Spleen (tissue), 11 donors: ENCODE measurements at regions not wholly inside any gene's neighbourhood (a gene's known extent, or its start where the extent isn't known, plus 50 kb on each side); places are given as distances from the start of the nearest gene placed in this dataset.
A peak's percentile ranks its signal among the peaks of the same experiment; 100 is the strongest.

Experiments
- DNase-seq: peaks from one replicate; pipeline ENCODE4 v3.0.0-alpha.2; 2020
- H3K27ac ChIP-seq, 8 donors: fragments of 200-600 bp; sonication (generic) in 7 of 8; 1 replicate in 4 of 8; 2 replicates in 4 of 8; pipeline versions ENCODE4 v1.5.0 to v1.8.0; 2016 to 2021; ENCODE audit warnings: inconsistent platforms in 4 of 8, mild to moderate bottlenecking in 4 of 8, moderate library complexity in 1 of 8
- H3K27me3 ChIP-seq, 7 donors: fragments of 200-600 bp; sonication (generic) in 6 of 7; replicated peaks in 1 of 7; 1 replicate in 4 of 7; 2 replicates in 3 of 7; pipeline versions ENCODE4 v1.5.0 to v1.8.0; 2016 to 2021; ENCODE audit warnings: inconsistent platforms in 3 of 7, mild to moderate bottlenecking in 1 of 7
- H3K36me3 ChIP-seq, 6 donors: fragments of 200-600 bp; sonication (generic) in 5 of 6; 1 replicate in 4 of 6; 2 replicates in 2 of 6; pipeline versions ENCODE4 v1.5.0 to v1.8.0; 2016 to 2021; ENCODE audit warnings: inconsistent platforms in 2 of 6
- H3K4me1 ChIP-seq, 6 donors: fragments of 200-600 bp; sonication (generic) in 5 of 6; 1 replicate in 3 of 6; 2 replicates in 3 of 6; pipeline versions ENCODE4 v1.5.0 to v1.8.0; 2016 to 2021; ENCODE audit warnings: inconsistent platforms in 3 of 6
- H3K4me3 ChIP-seq, 8 donors: fragments of 200-600 bp; sonication (generic) in 7 of 8; 1 replicate in 4 of 8; 2 replicates in 4 of 8; pipeline versions ENCODE4 v1.5.0 to v1.8.0; 2016 to 2021; ENCODE audit warnings: inconsistent platforms in 4 of 8, mild to moderate bottlenecking in 4 of 8, moderate library complexity in 2 of 8
- H3K9me3 ChIP-seq, 8 donors: fragments of 200-600 bp; sonication (generic) in 7 of 8; 1 replicate in 4 of 8; 2 replicates in 4 of 8; pipeline versions ENCODE4 v1.5.0 to v1.8.0; 2016 to 2021; ENCODE audit warnings: inconsistent platforms in 4 of 8
- POLR2A ChIP-seq, 3 donors: fragments of 450-650 bp; IDR thresholded peaks; one replicate each; pipeline ENCODE4 v1.5.1; 2017; ENCODE audit warnings: antibody characterized with exemption in 3 of 3, mild to moderate bottlenecking in 1 of 3
- POLR2AphosphoS5 ChIP-seq, 3 donors: sonication (generic); formaldehyde crosslinking; IDR thresholded peaks; one replicate each; pipeline ENCODE4 v1.5.1; 2017; ENCODE audit warnings: antibody characterized with exemption in 3 of 3
- WGBS, 5 donors: extraction: QIAGEN DNeasy Blood & Tissue Kit in 3 of 5; methylation state at CpG; one replicate each; pipeline versions ENCODE4 v1.1.5 to v1.1.7; 2013 to 2018; 5-methylcytosine and 5-hydroxymethylcytosine counted together
- intact Hi-C: fragments of 100-400 bp; cut with DNase I; formaldehyde crosslinking; loops from one replicate; pipeline ENCODE4 v1.15.0; 2023; ENCODE audit warnings: low total_unique reads
- TF ChIP-seq, protein P1 (sequence below), 11 experiments: fragments of 200-600 bp in 7 of 11; fragments of 450-650 bp in 4 of 11; sonication (generic) in 4 of 11; IDR thresholded peaks in 8 of 11; conservative IDR thresholded peaks in 3 of 11; 1 replicate in 7 of 11; 2 replicates in 4 of 11; pipeline versions ENCODE4 v1.4.0 to v1.8.0; 2016 to 2021; ENCODE audit warnings: antibody characterized with exemption in 11 of 11, inconsistent platforms in 4 of 11, mild to moderate bottlenecking in 1 of 11
- donor health status: healthy with polysubstance abuse.
- donor health status: DM: no; HTN: no; CAD: no; lungs with moderate emphysema.
- donor health status: DM: no; HTN: no; CAD: no.
- donor health status: Bipolar disorder and iron deficiency.
- donor health status: healthy.
- donor health status: DM: no; HTN: no; CAD: no.
- donor health status: DM: yes; HTN: yes; CAD: no.

DNA sequence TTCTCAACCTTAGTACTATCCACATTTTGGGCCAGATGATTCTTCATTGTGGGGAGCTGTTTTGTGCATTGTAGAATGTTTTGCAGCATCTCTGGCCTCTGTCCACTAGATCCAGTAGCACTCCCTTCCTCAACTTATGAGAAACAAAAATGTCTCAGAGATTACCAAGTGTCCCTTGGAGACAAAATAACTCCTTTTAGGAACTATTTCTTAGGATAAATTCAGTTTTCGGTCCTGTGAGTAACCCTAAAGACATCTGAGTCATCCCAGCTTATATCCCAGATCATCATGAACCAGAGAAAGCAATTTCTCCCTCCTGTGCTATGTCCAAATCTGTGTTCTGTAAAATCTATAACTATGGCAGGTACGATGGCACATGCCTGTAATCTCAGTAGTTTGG, 266.6 kb upstream of the PHYHIPL start:
- intact Hi-C loops: no loop called here
- DNase-seq: no peak
- H3K27me3 ChIP-seq: peaks cover 0 to 7% (median 0%) of the 10 kb centered on the region in 7 donors
- H3K4me1 ChIP-seq: no peaks in the 10 kb centered on the region
- H3K36me3 ChIP-seq: no peaks in the 10 kb centered on the region
- no peaks in the 10 kb centered on the region for H3K9me3 ChIP-seq
- H3K4me3 ChIP-seq: no peak overlapping the region
- H3K27ac ChIP-seq: no peak overlapping the region
- WGBS, 5 donors: 75 to 86% (median 81%) methylated on average over 2 of the region's 2 CpGs
- TF ChIP-seq POLR2A (IDR thresholded peaks at IDR 0.05): no peak
- no peak for TF ChIP-seq POLR2AphosphoS5 (IDR thresholded peaks at IDR 0.05)
- TF ChIP-seq, protein P1, sequence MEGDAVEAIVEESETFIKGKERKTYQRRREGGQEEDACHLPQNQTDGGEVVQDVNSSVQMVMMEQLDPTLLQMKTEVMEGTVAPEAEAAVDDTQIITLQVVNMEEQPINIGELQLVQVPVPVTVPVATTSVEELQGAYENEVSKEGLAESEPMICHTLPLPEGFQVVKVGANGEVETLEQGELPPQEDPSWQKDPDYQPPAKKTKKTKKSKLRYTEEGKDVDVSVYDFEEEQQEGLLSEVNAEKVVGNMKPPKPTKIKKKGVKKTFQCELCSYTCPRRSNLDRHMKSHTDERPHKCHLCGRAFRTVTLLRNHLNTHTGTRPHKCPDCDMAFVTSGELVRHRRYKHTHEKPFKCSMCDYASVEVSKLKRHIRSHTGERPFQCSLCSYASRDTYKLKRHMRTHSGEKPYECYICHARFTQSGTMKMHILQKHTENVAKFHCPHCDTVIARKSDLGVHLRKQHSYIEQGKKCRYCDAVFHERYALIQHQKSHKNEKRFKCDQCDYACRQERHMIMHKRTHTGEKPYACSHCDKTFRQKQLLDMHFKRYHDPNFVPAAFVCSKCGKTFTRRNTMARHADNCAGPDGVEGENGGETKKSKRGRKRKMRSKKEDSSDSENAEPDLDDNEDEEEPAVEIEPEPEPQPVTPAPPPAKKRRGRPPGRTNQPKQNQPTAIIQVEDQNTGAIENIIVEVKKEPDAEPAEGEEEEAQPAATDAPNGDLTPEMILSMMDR (IDR thresholded peaks at IDR 0.05 in 8 of 11, conservative IDR thresholded peaks at IDR 0.05 in 3 of 11): no peak

- no peaks in the 10 kb centered on the region for H3K27me3 ChIP-seq
- TF ChIP-seq POLR2A (IDR thresholded peaks at IDR 0.05): no peak
- TF ChIP-seq, protein P1 (IDR thresholded peaks at IDR 0.05 in 8 of 11, conservative IDR thresholded peaks at IDR 0.05 in 3 of 11): no peak
- TF ChIP-seq POLR2AphosphoS5 (IDR thresholded peaks at IDR 0.05): no peak
- H3K4me1 ChIP-seq: no peaks in the 10 kb centered on the region
- no peak overlapping the region for H3K4me3 ChIP-seq
- H3K27ac ChIP-seq: peak overlapping the region in 1 of 8 donors; percentile 25
- WGBS, 5 donors: 41 to 48% (median 47%) methylated on average over 3 of the region's 3 CpGs
- H3K36me3 ChIP-seq: no peaks in the 10 kb centered on the region
- H3K9me3 ChIP-seq: no peaks in the 10 kb centered on the region
- intact Hi-C loops: no loop called here
- DNase-seq: no peak
These were observed 262.7 kb upstream of the PHYHIPL start for GRCh38 chr10:58913717-58914116.

DNA sequence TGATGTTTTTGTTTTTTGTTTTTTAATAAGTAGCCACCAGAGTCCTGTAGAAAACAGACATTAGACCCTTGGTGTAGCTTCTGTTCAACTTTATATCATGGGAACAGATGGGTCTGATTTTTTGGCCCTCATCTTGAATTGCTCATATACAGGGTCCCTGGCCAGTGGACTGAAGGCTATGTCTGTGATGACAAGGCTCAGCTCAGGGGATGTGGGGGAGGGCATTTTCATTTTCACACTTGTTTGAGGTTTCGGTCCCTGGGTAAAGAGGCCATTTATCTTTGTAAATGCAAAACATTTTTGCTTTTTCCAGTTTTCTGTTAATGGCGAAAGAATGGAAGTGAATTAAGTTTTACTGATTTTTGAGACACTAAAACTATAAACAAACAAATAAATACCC, 257.6 kb upstream of the PHYHIPL start:
- WGBS, 5 donors: 78 to 93% (median 83%) methylated on average over 2 of the region's 2 CpGs
- TF ChIP-seq POLR2A (IDR thresholded peaks at IDR 0.05) (no peak), POLR2AphosphoS5 (IDR thresholded peaks at IDR 0.05) (no peak)
- TF ChIP-seq, protein P1 (IDR thresholded peaks at IDR 0.05 in 8 of 11, conservative IDR thresholded peaks at IDR 0.05 in 3 of 11): no peak
- Histone ChIP-seq H3K36me3 (no peaks in the 10 kb centered on the region), H3K4me3 (no peak overlapping the region), H3K27ac (no peak overlapping the region), H3K4me1 (peaks cover 0 to 3% (median 0%) of the 10 kb centered on the region in 6 donors), H3K27me3 (no peaks in the 10 kb centered on the region), H3K9me3 (no peaks in the 10 kb centered on the region)
- intact Hi-C loops: no loop called here
- DNase-seq: no peak

GRCh38 chr10:58919927-58920654, 256.4 kb upstream of the PHYHIPL start:
- DNase-seq: no peak
- peak overlapping the region in 4 of 8 donors; percentile 5 to 41 (median 36) for H3K27ac ChIP-seq
- peaks cover 0 to 3% (median 0%) of the 10 kb centered on the region in 6 donors for H3K4me1 ChIP-seq
- intact Hi-C loops: no loop called here
- H3K9me3 ChIP-seq: no peaks in the 10 kb centered on the region
- H3K27me3 ChIP-seq: no peaks in the 10 kb centered on the region
- no peak overlapping the region for H3K4me3 ChIP-seq
- TF ChIP-seq POLR2A (IDR thresholded peaks at IDR 0.05): no peak
- TF ChIP-seq, protein P1 (IDR thresholded peaks at IDR 0.05 in 8 of 11, conservative IDR thresholded peaks at IDR 0.05 in 3 of 11): no peak
- TF ChIP-seq POLR2AphosphoS5 (IDR thresholded peaks at IDR 0.05): no peak
- 21 to 43% (median 40%) methylated on average over 3 of the region's 3 CpGs for WGBS, 5 donors
- H3K36me3 ChIP-seq: no peaks in the 10 kb centered on the region
